DND-41 (cell line): ENCODE measurements at regions not wholly inside any gene's neighbourhood (a gene's known extent, or its start where the extent isn't known, plus 50 kb on each side); places are given as distances from the start of the nearest gene placed in this dataset.
"Not testable (repeated sequence)": the region's sequence is repeated elsewhere in the genome, so short reads cannot be mapped to it uniquely, and the experiment has no call there.

Experiments
- CTCF ChIP-seq: IDR thresholded peaks from 2 replicates; pipeline ENCODE4 v1.5.1; 2012; ENCODE audit warnings: borderline replicate concordance, low read length, moderate library complexity, mild to moderate bottlenecking; ENCODE audit not compliant: poor library complexity, severe bottlenecking; ENCODE audit errors: extremely low read depth
- EZH2 ChIP-seq: IDR thresholded peaks from 3 replicates; pipeline ENCODE4 v1.6.1; 2012; ENCODE audit warnings: borderline replicate concordance, low read depth, mild to moderate bottlenecking, moderate library complexity, low read length, inconsistent platforms; ENCODE audit not compliant: severe bottlenecking

- not testable (repeated sequence) for TF ChIP-seq CTCF, EZH2
These were observed 138.9 kb upstream of the FOXD4L5 start for GRCh38 chr9:65423691-65424436.
